ENCODE measurements at regions not wholly inside any gene's neighbourhood (a gene's known extent, or its start where the extent isn't known, plus 50 kb on each side); places are given as distances from the start of the nearest gene placed in this dataset.

DNA sequence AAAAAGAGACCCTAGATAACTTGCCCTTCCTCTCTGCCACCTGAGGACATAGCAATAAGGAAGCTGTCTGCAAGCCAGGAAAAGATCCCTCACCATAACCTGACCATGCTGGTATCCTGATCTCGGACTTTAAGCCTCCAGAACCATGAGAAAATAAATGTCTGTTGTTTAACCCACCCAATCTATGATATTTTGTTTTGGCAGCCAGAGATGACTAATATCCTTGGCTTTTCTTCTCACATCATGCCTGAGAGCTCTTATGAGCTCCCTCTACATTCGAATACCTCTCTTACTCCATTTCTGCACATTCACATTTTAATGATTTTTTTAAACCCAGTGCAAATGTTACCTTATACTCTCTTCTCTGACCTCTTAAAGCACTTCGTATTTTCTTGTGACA lies 214.0 kb upstream of the CHRM2 start:
- POLR2A ChIA-PET, result no interaction called here
- Mint-ChIP-seq H3K36me3 (no peaks in the 10 kb centered on the region), H3K27ac (no peak overlapping the region), H3K4me3 (no peak overlapping the region), H3K9me3 (peaks cover 0 to 30% (median 5%) of the 10 kb centered on the region in 9 donors), H3K27me3 (no peaks in the 10 kb centered on the region), H3K4me1 (no peaks in the 10 kb centered on the region)
- no peak for DNase-seq
- no peak for ATAC-seq

GRCh38 chr7:136652635-136653370 lies 215.6 kb upstream of the CHRM2 start:
- no peak overlapping the region for H3K27ac Mint-ChIP-seq

DNA sequence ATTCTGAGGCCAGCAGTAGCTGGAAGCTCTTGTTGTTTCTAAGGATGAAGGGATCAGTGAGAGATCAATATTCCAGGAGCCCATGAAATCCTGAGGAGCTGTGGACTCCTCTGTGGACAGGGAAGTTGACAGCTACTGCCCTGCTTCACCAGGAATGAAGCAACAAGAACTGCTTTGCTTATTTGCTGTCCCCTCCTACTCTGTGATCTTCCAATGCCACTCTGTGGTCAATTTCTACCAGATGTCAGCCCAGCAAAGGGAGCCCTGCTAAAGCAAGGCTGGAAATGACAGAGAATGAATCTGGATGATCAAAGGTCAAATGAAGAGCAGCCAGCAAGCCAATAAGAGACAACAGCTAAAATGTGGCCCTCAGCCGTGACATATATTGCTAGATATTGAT lies 227.5 kb upstream of the CHRM2 start:
- Mint-ChIP-seq H3K9me3 (peaks cover 2 to 19% (median 7%) of the 10 kb centered on the region in 9 donors), H3K27ac (no peak overlapping the region), H3K4me3 (no peak overlapping the region), H3K4me1 (no peaks in the 10 kb centered on the region), H3K36me3 (no peaks in the 10 kb centered on the region), H3K27me3 (no peaks in the 10 kb centered on the region)
- ATAC-seq (no peak), DNase-seq (no peak)
- POLR2A ChIA-PET, result no interaction called here

More at GRCh38 chr7:136652635-136653370, 215.6 kb upstream of the CHRM2 start:
- Mint-ChIP-seq H3K9me3 (peaks cover 0 to 39% (median 6%) of the 10 kb centered on the region in 9 donors), H3K4me3 (no peak overlapping the region), H3K36me3 (no peaks in the 10 kb centered on the region), H3K4me1 (no peaks in the 10 kb centered on the region), H3K27me3 (no peaks in the 10 kb centered on the region)
- ATAC-seq (no peak), DNase-seq (no peak)
- POLR2A ChIA-PET, result no interaction called here

- DNase-seq, result no peak
- no peaks in the 10 kb centered on the region for H3K27me3 Mint-ChIP-seq
- H3K9me3 Mint-ChIP-seq, result peaks cover 2 to 23% (median 10%) of the 10 kb centered on the region in 9 donors
- ATAC-seq, result no peak
- H3K36me3 Mint-ChIP-seq, result no peaks in the 10 kb centered on the region
- H3K4me3 Mint-ChIP-seq, result no peak overlapping the region
- H3K27ac Mint-ChIP-seq, result no peak overlapping the region
- H3K4me1 Mint-ChIP-seq, result no peaks in the 10 kb centered on the region
- POLR2A ChIA-PET, result no interaction called here
These were observed 230.6 kb upstream of the CHRM2 start for GRCh38 chr7:136637813-136638212.

DNA sequence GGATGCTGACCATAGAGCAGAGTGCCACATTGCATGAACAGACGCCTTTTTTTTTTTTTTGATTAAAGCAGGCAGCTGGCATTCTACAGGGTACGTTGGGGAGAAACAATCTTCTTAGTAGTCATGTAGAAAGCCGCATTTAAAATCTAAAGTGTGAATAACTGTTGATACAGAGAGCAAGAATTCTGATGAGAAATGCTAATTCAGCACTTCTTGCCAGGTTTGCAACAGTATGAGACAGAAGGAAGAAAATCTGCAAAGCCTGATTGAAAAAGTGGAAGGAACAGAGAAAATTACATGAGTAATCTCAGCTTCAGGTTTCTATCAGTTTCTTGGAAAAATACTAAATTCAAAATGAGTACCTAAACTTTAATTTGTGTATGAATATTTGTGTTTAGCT lies 232.7 kb upstream of the CHRM2 start:
- POLR2A ChIA-PET, result no interaction called here
- H3K4me3 Mint-ChIP-seq, result no peak overlapping the region
- DNase-seq (no peak), ATAC-seq (no peak)
- H3K27ac Mint-ChIP-seq, result no peak overlapping the region
- peaks cover 0 to 7% (median 0%) of the 10 kb centered on the region in 3 donors for H3K36me3 Mint-ChIP-seq
- H3K9me3 Mint-ChIP-seq, result peaks cover 5 to 33% (median 10%) of the 10 kb centered on the region in 9 donors
- H3K27me3 Mint-ChIP-seq, result no peaks in the 10 kb centered on the region
- no peaks in the 10 kb centered on the region for H3K4me1 Mint-ChIP-seq

- POLR2A ChIA-PET, result no interaction called here
- DNase-seq (no peak), ATAC-seq (no peak)
- Mint-ChIP-seq H3K36me3 (peaks cover 0 to 2% (median 0%) of the 10 kb centered on the region in 3 donors), H3K9me3 (peaks cover 1 to 34% (median 9%) of the 10 kb centered on the region in 9 donors), H3K4me1 (no peaks in the 10 kb centered on the region), H3K4me3 (no peak overlapping the region), H3K27ac (no peak overlapping the region), H3K27me3 (peaks cover 0 to 4% (median 0%) of the 10 kb centered on the region in 5 donors)
These were observed 249.6 kb upstream of the CHRM2 start for GRCh38 chr7:136618818-136619217.

GRCh38 chr7:136617176-136617575 lies 251.3 kb upstream of the CHRM2 start:
- peaks cover 0 to 4% (median 0%) of the 10 kb centered on the region in 5 donors for H3K27me3 Mint-ChIP-seq
- peaks cover 0 to 6% (median 0%) of the 10 kb centered on the region in 3 donors for H3K36me3 Mint-ChIP-seq
- DNase-seq (no peak), ATAC-seq (no peak)
- no peak overlapping the region for H3K4me3 Mint-ChIP-seq
- no peak overlapping the region for H3K27ac Mint-ChIP-seq
- H3K4me1 Mint-ChIP-seq, result no peaks in the 10 kb centered on the region
- H3K9me3 Mint-ChIP-seq, result peaks cover 9 to 39% (median 16%) of the 10 kb centered on the region in 9 donors
- POLR2A ChIA-PET, result no interaction called here

- Mint-ChIP-seq H3K4me1 (no peaks in the 10 kb centered on the region), H3K4me3 (no peak overlapping the region), H3K27me3 (no peaks in the 10 kb centered on the region), H3K27ac (no peak overlapping the region), H3K36me3 (no peaks in the 10 kb centered on the region), H3K9me3 (peaks cover 0 to 16% (median 8%) of the 10 kb centered on the region in 9 donors)
- DNase-seq (no peak), ATAC-seq (no peak)
- POLR2A ChIA-PET, result no interaction called here
These were observed 262.7 kb upstream of the CHRM2 start for GRCh38 chr7:136605532-136606329.

DNA sequence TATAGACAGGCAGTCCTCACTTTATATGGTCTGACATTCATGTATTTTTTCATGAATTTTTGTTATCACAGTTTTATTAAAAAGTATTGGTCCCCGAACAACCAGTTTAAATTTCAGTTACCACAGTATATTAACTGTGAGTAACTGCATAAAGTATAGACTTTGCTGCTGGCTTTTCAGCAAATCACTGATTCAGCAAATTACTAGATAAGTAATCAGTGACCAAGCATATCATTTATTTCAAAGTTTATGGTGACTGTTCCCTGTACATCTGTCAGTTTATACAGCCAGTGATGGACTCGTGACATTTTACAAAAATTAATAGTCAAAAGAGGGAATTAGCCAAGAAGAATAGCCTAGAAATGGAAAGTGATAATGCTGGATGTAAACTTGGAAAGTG lies 266.7 kb upstream of the CHRM2 start:
- Mint-ChIP-seq H3K9me3 (peaks cover 0 to 15% (median 8%) of the 10 kb centered on the region in 9 donors), H3K4me1 (no peaks in the 10 kb centered on the region), H3K4me3 (no peak overlapping the region), H3K27me3 (no peaks in the 10 kb centered on the region), H3K27ac (no peak overlapping the region), H3K36me3 (no peaks in the 10 kb centered on the region)
- ATAC-seq (no peak), DNase-seq (no peak)
- POLR2A ChIA-PET, result interaction anchor here (0.6 kb wide), 1 partner anchor 149 kb away, joined by 3 read pairs; no protein-coding TSS in a partner anchor

DNA sequence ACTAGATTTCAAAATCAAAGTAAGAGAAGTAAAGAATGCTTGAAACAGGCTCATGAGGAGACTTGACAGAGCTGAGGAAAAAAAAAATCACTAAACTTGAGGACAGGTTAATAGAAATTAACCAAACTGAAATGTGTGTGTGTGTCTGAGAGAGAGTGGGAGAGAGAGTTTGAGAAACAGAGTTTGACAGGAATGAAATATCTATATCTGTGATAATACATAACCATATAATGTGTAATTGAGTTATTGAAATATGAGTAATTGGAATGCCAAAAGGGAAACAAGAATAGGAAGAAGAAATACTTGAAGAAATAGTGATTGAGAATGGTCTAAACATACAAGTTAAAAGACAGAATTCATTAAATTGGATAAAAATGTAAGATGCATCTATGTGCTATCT lies 268.0 kb upstream of the CHRM2 start:
- H3K27ac Mint-ChIP-seq, result no peak overlapping the region
- POLR2A ChIA-PET, result no interaction called here
- no peaks in the 10 kb centered on the region for H3K4me1 Mint-ChIP-seq
- no peaks in the 10 kb centered on the region for H3K27me3 Mint-ChIP-seq
- H3K36me3 Mint-ChIP-seq, result no peaks in the 10 kb centered on the region
- DNase-seq (no peak), ATAC-seq (no peak)
- H3K9me3 Mint-ChIP-seq, result peaks cover 0 to 18% (median 8%) of the 10 kb centered on the region in 9 donors
- no peak overlapping the region for H3K4me3 Mint-ChIP-seq

DNA sequence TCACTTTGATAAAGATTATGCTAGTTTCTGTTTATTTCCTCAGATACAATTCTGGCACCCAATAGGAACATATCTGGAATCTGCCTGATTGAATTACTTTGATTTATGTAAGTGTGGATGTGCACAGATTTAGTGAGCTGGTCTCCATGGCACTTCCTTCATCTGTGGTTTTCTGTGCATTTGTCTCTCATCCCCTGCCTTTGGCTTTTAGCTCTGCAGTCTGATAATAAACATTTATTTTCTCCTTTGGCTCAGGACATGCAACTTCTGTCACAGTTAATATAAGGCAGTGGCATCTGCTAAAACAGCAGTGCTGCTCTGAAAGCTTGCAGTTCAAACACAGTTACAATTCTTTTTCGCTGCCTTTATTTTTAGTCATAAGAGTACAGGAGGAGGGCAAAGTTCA lies 273.7 kb upstream of the CHRM2 start:
- POLR2A ChIA-PET, result no interaction called here
- Mint-ChIP-seq H3K27me3 (no peaks in the 10 kb centered on the region), H3K4me1 (no peaks in the 10 kb centered on the region), H3K4me3 (no peak overlapping the region), H3K27ac (no peak overlapping the region), H3K36me3 (no peaks in the 10 kb centered on the region), H3K9me3 (peaks cover 0 to 19% (median 6%) of the 10 kb centered on the region in 9 donors)
- ATAC-seq (no peak), DNase-seq (no peak)

GRCh38 chr7:136588216-136588615 lies 280.2 kb upstream of the CHRM2 start:
- Mint-ChIP-seq H3K4me1 (no peaks in the 10 kb centered on the region), H3K36me3 (no peaks in the 10 kb centered on the region), H3K4me3 (no peak overlapping the region), H3K27ac (no peak overlapping the region), H3K9me3 (peaks cover 0 to 7% (median 0%) of the 10 kb centered on the region in 9 donors), H3K27me3 (no peaks in the 10 kb centered on the region)
- DNase-seq (no peak), ATAC-seq (no peak)
- POLR2A ChIA-PET, result no interaction called here

DNA sequence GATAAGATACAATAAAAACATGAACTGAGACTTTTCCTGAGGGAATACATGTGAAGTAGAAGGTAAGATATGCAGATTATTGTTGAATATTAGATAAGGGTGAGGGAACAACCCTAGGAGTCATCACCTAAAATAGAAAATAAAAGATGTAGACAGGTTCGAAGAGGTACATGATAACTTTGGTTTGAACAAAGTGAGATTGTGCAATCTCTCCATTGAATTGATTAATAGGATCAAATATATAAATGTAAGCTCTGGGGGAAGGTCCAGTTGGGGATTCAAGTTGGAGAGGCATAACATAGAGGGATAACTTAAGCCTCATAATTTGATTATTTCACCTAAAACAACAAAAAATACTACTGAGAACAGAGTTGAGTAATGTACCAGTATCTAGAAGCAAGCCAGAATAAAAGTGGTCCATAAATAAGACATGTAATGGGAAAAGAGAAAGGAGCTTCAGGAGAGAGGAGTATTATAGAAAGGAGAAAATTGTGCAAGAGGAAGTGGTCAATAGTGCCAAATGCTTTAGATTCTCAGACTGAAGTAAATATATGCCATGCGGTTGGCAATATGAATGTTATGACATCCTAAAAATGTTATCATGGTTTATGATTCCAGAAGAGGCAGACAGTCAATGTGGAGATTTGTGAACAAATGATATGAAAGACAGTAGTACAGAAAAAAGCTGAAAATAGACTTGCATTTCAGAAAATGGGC lies 282.3 kb upstream of the CHRM2 start:
- Mint-ChIP-seq H3K4me3 (no peak overlapping the region), H3K4me1 (no peaks in the 10 kb centered on the region), H3K27ac (no peak overlapping the region), H3K9me3 (peaks cover 0 to 5% (median 0%) of the 10 kb centered on the region in 9 donors), H3K36me3 (no peaks in the 10 kb centered on the region), H3K27me3 (no peaks in the 10 kb centered on the region)
- ATAC-seq, result no peak
- POLR2A ChIA-PET, result no interaction called here
- no peak for DNase-seq
